ENCODE measurements at regions not wholly inside any gene's neighbourhood (a gene's known extent, or its start where the extent isn't known, plus 50 kb on each side); places are given as distances from the start of the nearest gene placed in this dataset.

DNA sequence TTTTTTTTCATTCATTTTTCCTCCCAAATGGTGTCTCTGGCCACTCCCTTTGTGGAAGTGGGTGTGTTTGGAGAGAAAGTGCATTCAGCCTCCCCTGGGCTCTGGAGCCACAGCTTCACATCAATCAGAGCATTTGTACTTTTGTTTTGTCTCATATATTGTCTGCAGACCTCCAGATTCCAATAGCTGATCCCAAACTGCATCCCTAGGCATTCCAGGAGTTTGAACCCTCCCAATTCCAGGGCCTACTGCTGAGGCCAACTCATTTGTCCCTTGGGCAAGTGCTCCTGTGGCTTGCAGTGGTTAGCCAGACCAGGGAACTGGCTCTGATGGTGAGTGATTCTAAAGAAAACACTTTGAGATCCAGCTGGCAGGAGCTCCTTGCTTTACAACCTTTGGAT is 163.3 kb downstream of the IPMK start (continued):
- TF ChIP-seq IRF3 (IDR thresholded peaks at IDR 0.05), result no peak
- no peak for TF ChIP-seq SRF (IDR thresholded peaks at IDR 0.05; ENCODE audit: low read depth in 2 of 2, low read length in 2 of 2)
- TF ChIP-seq BMI1 (IDR thresholded peaks at IDR 0.05; ENCODE audit: borderline replicate concordance), result no peak
- TF ChIP-seq CHD1 (IDR thresholded peaks at IDR 0.05; ENCODE audit: low read depth, low read length), result no peak
- no peak for TF ChIP-seq EGR1 (IDR thresholded peaks at IDR 0.05; ENCODE audit: borderline replicate concordance in 1 of 2, low read depth in 2 of 2, low read length in 2 of 2)

DNA sequence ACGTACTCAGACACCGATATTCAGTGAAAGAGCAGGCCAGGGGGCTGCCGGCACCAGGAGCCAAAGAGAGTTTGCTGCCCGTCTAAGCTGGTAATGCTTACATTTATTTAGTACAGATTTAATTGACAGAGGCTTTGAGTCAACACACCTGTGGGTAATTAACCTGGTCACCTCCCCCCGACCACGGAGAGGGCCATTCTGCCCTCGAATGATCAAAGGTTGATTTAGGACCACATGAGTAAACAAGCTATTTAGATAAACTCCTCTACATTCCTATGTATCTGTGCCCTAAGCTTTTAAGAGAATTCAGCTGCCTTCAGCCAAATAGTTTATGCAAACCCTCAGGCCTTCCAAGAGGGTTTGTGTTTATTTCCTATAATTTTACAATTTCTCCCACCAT is 164.8 kb downstream of the IPMK start:
- ChIA-PET POLR2A (no interaction called here), CTCF (no interaction called here), SMC1A (ENCODE audit: uncharacterized antibody, unreplicated experiment) (no interaction called here), RAD21 (ENCODE audit: unreplicated experiment) (no interaction called here)
- Histone ChIP-seq H3K4me2 (ENCODE audit: control insufficient read depth, insufficient read depth) (no peak overlapping the region), H3K27ac (ENCODE audit: control insufficient read depth, insufficient read depth) (no peak overlapping the region), H2AFZ (ENCODE audit: control insufficient read depth, low read depth, low read length) (no peak overlapping the region), H4K20me1 (ENCODE audit: control insufficient read depth, insufficient read depth) (no peaks in the 10 kb centered on the region), H3K36me3 (ENCODE audit: control insufficient read depth in 2 of 2, insufficient read depth in 2 of 2, low read length in 1 of 2) (no peaks in the 10 kb centered on the region), H3K4me1 (ENCODE audit: control insufficient read depth, insufficient read depth, low read length) (no peaks in the 10 kb centered on the region), H3K9ac (ENCODE audit: control insufficient read depth, insufficient read depth, low read length) (no peak overlapping the region), H3K27me3 (replicated peaks in 1 of 2; ENCODE audit: control insufficient read depth in 2 of 2, insufficient read depth in 2 of 2, low read length in 1 of 2) (no peaks in the 10 kb centered on the region), H3K79me2 (ENCODE audit: control insufficient read depth, insufficient read depth, low read length) (no peaks in the 10 kb centered on the region), H3K9me3 (replicated peaks; ENCODE audit: control insufficient read depth, insufficient read depth, low read length) (no peaks in the 10 kb centered on the region), H3K4me3 (no peak overlapping the region)
- TF ChIP-seq BMI1 (IDR thresholded peaks at IDR 0.05; ENCODE audit: borderline replicate concordance) (no peak), BRCA1 (IDR thresholded peaks at IDR 0.05; ENCODE audit: low read depth, low read length) (no peak), TBL1XR1 (IDR thresholded peaks at IDR 0.05; ENCODE audit: low read depth, low read length) (no peak), NFIC (IDR thresholded peaks at IDR 0.05; ENCODE audit: low read depth, low read length) (no peak), FOXK2 (IDR thresholded peaks at IDR 0.05) (no peak)
- BruUV-seq (replicated peaks), result no TSS peak
- ATAC-seq (no peak), FAIRE-seq (no peak), DNase-seq (ENCODE audit: low read depth, low spot score) (no peak)
- intact Hi-C loops (cut with micrococcal nuclease; ENCODE audit: unreplicated experiment), result no loop called here
- 37% methylated on average over 7 of the region's 7 CpGs for WGBS (ENCODE audit: insufficient coverage, insufficient replicate concordance, low lambda C conversion rate, missing lambda C conversion rate)
- in situ Hi-C loops (cut with MboI), result no loop called here

All from GM12878 (cell line).